IMR-90 (cell line): ENCODE measurements at regions not wholly inside any gene's neighbourhood (a gene's known extent, or its start where the extent isn't known, plus 50 kb on each side); places are given as distances from the start of the nearest gene placed in this dataset.

Experiments
- ATAC-seq: fragments of 200-7000 bp; cut with Tn5 transposase; 2 replicates; pipeline ENCODE4 v1.9.1; 2020; ENCODE audit warnings: low read depth, mild to moderate bottlenecking, moderate library complexity
- BruUV-seq: library from RNA; stranded (reverse); fragments of 400-500 nt; replicated peaks from 2 replicates; lab custom pipeline; 2021; lab: Mats Ljungman, UMichigan
- CTCF ChIA-PET: fragments of 300-600 bp; formaldehyde crosslinking; extraction: SDS; loops from one replicate; lab custom pipeline; 2021; ENCODE audit warnings: antibody characterized with exemption; lab: Yijun Ruan, JAX
- POLR2A ChIA-PET: fragments of 300-600 bp; sonication (Branson Sonifier 250); formaldehyde crosslinking; loops from one replicate; lab custom pipeline; 2022; ENCODE audit warnings: antibody characterized with exemption; ENCODE audit not compliant: unreplicated experiment; lab: Charles Lee
- DNase-seq: peaks from one replicate; pipeline ENCODE4 v3.0.0; 2013
- H2AFZ ChIP-seq: replicated peaks from 2 replicates; pipeline ENCODE3; 2013; ENCODE audit warnings: low read length, mild to moderate bottlenecking; ENCODE audit not compliant: poor library complexity
- H2AK5ac ChIP-seq: 2 replicates; pipeline ENCODE4 v1.6.1; 2013; ENCODE audit warnings: low read depth, low read length, inconsistent platforms
- H2AK9ac ChIP-seq: replicated peaks from 2 replicates; pipeline ENCODE3; 2013; ENCODE audit warnings: mild to moderate bottlenecking, low read depth, low read length, moderate library complexity; ENCODE audit not compliant: poor library complexity
- H2BK120ac ChIP-seq: 2 replicates; pipeline ENCODE4 v1.6.1; 2013; ENCODE audit warnings: low read depth, low read length, inconsistent platforms
- H2BK15ac ChIP-seq: 3 replicates; pipeline ENCODE4 v1.6.1; 2013; ENCODE audit warnings: low read depth, low read length, inconsistent platforms
- H2BK20ac ChIP-seq: 2 replicates; pipeline ENCODE4 v1.6.1; 2013; ENCODE audit warnings: low read depth, mild to moderate bottlenecking, inconsistent platforms, low read length, moderate library complexity
- H2BK5ac ChIP-seq: 2 replicates; pipeline ENCODE4 v1.6.1; 2013; ENCODE audit warnings: mild to moderate bottlenecking, low read depth, low read length, inconsistent platforms; ENCODE audit not compliant: poor library complexity, severe bottlenecking
- H3K14ac ChIP-seq: replicated peaks from 2 replicates; pipeline ENCODE4 v1.6.1; 2013; ENCODE audit warnings: low read depth, low read length, inconsistent platforms
- H3K18ac ChIP-seq: 2 replicates; pipeline ENCODE4 v1.6.1; 2013; ENCODE audit warnings: low read depth, low read length, control low read depth
- H3K23ac ChIP-seq: 2 replicates; pipeline ENCODE4 v1.6.1; 2013; ENCODE audit warnings: low read depth, low read length, inconsistent platforms
- H3K27ac ChIP-seq: 2 replicates; pipeline ENCODE4 v1.5.1; 2013; ENCODE audit warnings: mild to moderate bottlenecking, control low read depth, low read length; ENCODE audit not compliant: insufficient read depth
- H3K27me3 ChIP-seq: 2 replicates; pipeline ENCODE4 v1.6.1; 2013; ENCODE audit warnings: low read length; ENCODE audit not compliant: control insufficient read depth, insufficient read depth
- H3K36me3 ChIP-seq: 2 replicates; pipeline ENCODE4 v1.6.1; 2013; ENCODE audit warnings: low read length, mixed read lengths; ENCODE audit not compliant: control insufficient read depth, insufficient read depth
- H3K4ac ChIP-seq: 2 replicates; pipeline ENCODE4 v1.6.1; 2013; ENCODE audit warnings: low read depth, low read length, inconsistent platforms
- H3K4me1 ChIP-seq: 2 replicates; pipeline ENCODE4 v1.6.1; 2013; ENCODE audit warnings: low read length, mixed read lengths; ENCODE audit not compliant: control insufficient read depth, insufficient read depth
- H3K4me2 ChIP-seq: 2 replicates; pipeline ENCODE4 v1.6.1; 2013; ENCODE audit warnings: low read depth, mild to moderate bottlenecking, control low read depth, low read length, moderate library complexity
- H3K4me3 ChIP-seq: 2 replicates; pipeline ENCODE4 v1.5.1; 2013; ENCODE audit warnings: low read depth, mild to moderate bottlenecking, control low read depth, low read length, moderate library complexity; ENCODE audit not compliant: insufficient read depth
- H3K56ac ChIP-seq: 2 replicates; pipeline ENCODE4 v1.6.1; 2013; ENCODE audit warnings: low read length, inconsistent platforms; ENCODE audit not compliant: insufficient read depth; ENCODE audit errors: extremely low read depth
- H3K79me1 ChIP-seq, 2 experiments: 2 replicates each; pipeline ENCODE4 v1.6.1; 2013; ENCODE audit warnings: low read length in 2 of 2, inconsistent platforms in 1 of 2, low read depth in 1 of 2
- H3K9ac ChIP-seq: 2 replicates; pipeline ENCODE4 v1.6.1; 2013; ENCODE audit warnings: low read depth, low read length, control low read depth
- H3K9me1 ChIP-seq: 2 replicates; pipeline ENCODE4 v1.6.1; 2013; ENCODE audit warnings: low read length, inconsistent platforms; ENCODE audit not compliant: insufficient read depth
- H3K9me3 ChIP-seq: 2 replicates; pipeline ENCODE4 v1.6.1; 2013; ENCODE audit warnings: low read length; ENCODE audit not compliant: control insufficient read depth, insufficient read depth
- H4K20me1 ChIP-seq: 2 replicates; pipeline ENCODE4 v1.6.1; 2013; ENCODE audit warnings: low read length, inconsistent platforms; ENCODE audit not compliant: insufficient read depth
- H4K5ac ChIP-seq: 2 replicates; pipeline ENCODE4 v1.6.1; 2013; ENCODE audit warnings: mild to moderate bottlenecking, low read depth, low read length, control low read depth
- H4K8ac ChIP-seq, 2 experiments: 2 replicates each; pipeline ENCODE4 v1.6.1; 2013; ENCODE audit warnings: low read depth in 2 of 2, low read length in 2 of 2, control low read depth in 1 of 2, inconsistent platforms in 1 of 2
- H4K91ac ChIP-seq: 2 replicates; pipeline ENCODE4 v1.6.1; 2013; ENCODE audit warnings: low read depth, low read length, inconsistent platforms; ENCODE audit not compliant: insufficient read depth
- BHLHE40 ChIP-seq: fragments of 150-350 bp; IDR thresholded peaks from 2 replicates; pipeline ENCODE4 v1.6.1; 2016; ENCODE audit warnings: mild to moderate bottlenecking, low read depth, low read length
- CEBPB ChIP-seq: IDR thresholded peaks from 2 replicates; pipeline ENCODE4 v1.6.1; 2012; ENCODE audit warnings: low read depth, low read length, improper control_type of control experiment
- FOS ChIP-seq: fragments of 150-350 bp; IDR thresholded peaks from 2 replicates; pipeline ENCODE4 v1.6.1; 2016; ENCODE audit warnings: low read depth, low read length
- MAFK ChIP-seq: IDR thresholded peaks from 2 replicates; pipeline ENCODE4 v1.6.1; 2012; ENCODE audit warnings: low read depth, low read length, improper control_type of control experiment
- MAZ ChIP-seq: IDR thresholded peaks from 2 replicates; pipeline ENCODE4 v1.6.1; 2012; ENCODE audit warnings: low read depth, mild to moderate bottlenecking, low read length, improper control_type of control experiment, moderate library complexity, borderline replicate concordance
- MXI1 ChIP-seq: IDR thresholded peaks from 2 replicates; pipeline ENCODE4 v1.6.1; 2012; ENCODE audit warnings: low read depth, mild to moderate bottlenecking, low read length, moderate library complexity, borderline replicate concordance
- NFE2L2 ChIP-seq: fragments of 150-350 bp; IDR thresholded peaks from 2 replicates; pipeline ENCODE4 v1.6.1; 2016; ENCODE audit warnings: low read depth, mild to moderate bottlenecking, low read length
- RAD21 ChIP-seq: IDR thresholded peaks from 2 replicates; pipeline ENCODE4 v1.6.1; 2012; ENCODE audit warnings: low read length, improper control_type of control experiment
- RCOR1 ChIP-seq: IDR thresholded peaks from 2 replicates; pipeline ENCODE4 v1.6.1; 2012; ENCODE audit warnings: mild to moderate bottlenecking, low read length, improper control_type of control experiment; ENCODE audit not compliant: insufficient replicate concordance
- SMC3 ChIP-seq: fragments of 150-350 bp; IDR thresholded peaks from 2 replicates; pipeline ENCODE4 v1.6.1; 2016; ENCODE audit warnings: low read depth, mild to moderate bottlenecking, antibody characterized with exemption, low read length, moderate library complexity
- WGBS, 2 experiments: methylation state at CpG; one replicate each; pipeline versions ENCODE4 v1.1.5 to v1.1.7; 2013; ENCODE audit warnings: missing lambda C conversion rate in 2 of 2; ENCODE audit not compliant: insufficient read length in 1 of 2; ENCODE audit errors: extremely low coverage in 2 of 2; 5-methylcytosine and 5-hydroxymethylcytosine counted together
- dilution Hi-C: fragments of 300-500 bp; cut with HindIII; formaldehyde crosslinking; loops from one replicate; pipeline ENCODE4 v1.14.3; 2018; ENCODE audit warnings: low sequenced_read_pairs; ENCODE audit not compliant: unreplicated experiment
- in situ Hi-C: fragments of 300-500 bp; cut with MboI; formaldehyde crosslinking; loops from 3 replicates; pipeline ENCODE4 v1.14.3; 2019; ENCODE audit warnings: low sequenced_read_pairs, inconsistent platforms, mixed read lengths
- intact Hi-C: fragments of 100-400 bp; cut with micrococcal nuclease; formaldehyde crosslinking; loops from 2 replicates; pipeline ENCODE4 v1.10.0; 2022
- TF ChIP-seq, protein P1 (sequence below): fragments of 150-350 bp; IDR thresholded peaks from 2 replicates; pipeline ENCODE4 v1.6.1; 2016; ENCODE audit warnings: low read depth, mild to moderate bottlenecking, low read length, moderate library complexity, borderline replicate concordance

DNA sequence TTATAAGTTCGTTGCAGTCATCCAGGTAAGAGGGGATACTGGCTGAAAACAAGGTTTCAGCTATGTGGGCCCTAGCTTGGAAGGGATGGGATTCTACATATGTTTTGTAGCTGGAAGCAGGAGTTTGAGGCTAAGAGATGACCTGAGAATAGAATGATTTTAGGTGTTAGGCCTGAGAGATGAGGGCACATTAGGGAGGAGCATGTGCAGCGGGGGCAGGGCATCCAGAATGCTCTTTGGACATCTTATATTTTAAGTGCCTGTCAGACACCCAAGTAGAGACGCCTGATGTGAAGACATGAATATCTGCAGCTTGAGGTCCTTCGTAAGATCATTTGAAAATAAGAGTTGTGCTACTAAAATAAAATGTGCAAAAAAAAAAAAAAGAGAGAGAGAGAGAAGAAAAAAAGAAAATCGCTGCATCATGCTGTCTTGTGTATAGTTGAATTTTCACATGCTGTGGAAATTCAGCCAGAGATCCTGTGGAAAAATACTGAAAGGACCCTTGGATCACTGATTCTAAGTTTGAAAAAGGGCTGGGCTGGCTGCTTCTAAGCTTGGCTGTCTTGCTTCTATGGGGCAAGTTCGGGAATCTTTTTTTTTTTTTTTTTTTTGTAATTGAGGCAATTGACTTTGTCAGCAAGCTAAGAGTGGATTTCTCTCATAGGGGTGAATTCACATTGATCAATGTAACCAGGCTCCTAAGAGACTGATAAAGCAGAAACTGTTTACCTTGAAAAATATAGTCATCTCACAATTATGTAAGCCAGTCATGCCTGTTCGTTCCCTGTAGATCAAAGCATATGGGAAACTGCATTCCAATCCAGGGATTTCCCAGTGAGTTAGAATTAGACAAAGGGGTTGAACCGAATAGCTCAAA lies 341.0 kb upstream of the GATB start:
- DNase-seq, result peak; percentile 92
- CTCF ChIA-PET, result interaction anchor here (1.1 kb wide), 1 partner anchor 268 kb away, joined by 4 read pairs; no protein-coding TSS in a partner anchor
- POLR2A ChIA-PET, result interaction anchor here (0.6 kb wide), 1 partner anchor 1680 kb away, joined by 10 read pairs; no protein-coding TSS in a partner anchor
- Histone ChIP-seq H3K9me3 (no peaks in the 10 kb centered on the region), H3K9me1 (peaks cover 8% of the 10 kb centered on the region; the same call in 1 of the 2 replicates), H4K5ac (no peak overlapping the region), H3K56ac (no peak overlapping the region), H3K4me1 (peaks cover 9% of the 10 kb centered on the region), H3K4ac (no peak overlapping the region; the same call in 1 of the 2 replicates), H2BK120ac (no peak overlapping the region; the same call in 1 of the 2 replicates), H3K14ac (no peak overlapping the region), H2AK5ac (no peak overlapping the region; the same call in 1 of the 2 replicates), H3K36me3 (no peaks in the 10 kb centered on the region), H3K27me3 (no peaks in the 10 kb centered on the region), H2AFZ (no peak overlapping the region), H3K9ac (no peak overlapping the region), H3K18ac (peak overlapping the region; percentile 29; the same call in 1 of the 2 replicates), H3K4me2 (no peak overlapping the region; the same call in 1 of the 2 replicates), H2BK5ac (no peak overlapping the region), H3K23ac (no peak overlapping the region), H4K8ac (0 out of 4 replicates have a peak overlapping the region, but pooled peaks of 1 of the 2 experiments have one; percentile 56), H3K79me1 (no peaks in the 10 kb centered on the region), H3K4me3 (no peak overlapping the region), H2AK9ac (no peak overlapping the region), H2BK20ac (no peak overlapping the region), H4K91ac (no peak overlapping the region), H4K20me1 (no peaks in the 10 kb centered on the region), H2BK15ac (no peak overlapping the region), H3K27ac (no peak overlapping the region)
- dilution Hi-C loops (no loop called here), in situ Hi-C loops (no loop called here), intact Hi-C loops (loop anchor here (2.0 to 10.0 kb wide), 3 partner anchors 63 to 283 kb away; no protein-coding TSS in a partner anchor)
- peak; percentile 53 for ATAC-seq
- no peak for TF ChIP-seq MXI1
- no peak for TF ChIP-seq RAD21
- TF ChIP-seq SMC3, result no peak
- TF ChIP-seq NFE2L2, result peak; percentile 40; the same call in 1 of the 2 replicates
- TF ChIP-seq, protein P1, sequence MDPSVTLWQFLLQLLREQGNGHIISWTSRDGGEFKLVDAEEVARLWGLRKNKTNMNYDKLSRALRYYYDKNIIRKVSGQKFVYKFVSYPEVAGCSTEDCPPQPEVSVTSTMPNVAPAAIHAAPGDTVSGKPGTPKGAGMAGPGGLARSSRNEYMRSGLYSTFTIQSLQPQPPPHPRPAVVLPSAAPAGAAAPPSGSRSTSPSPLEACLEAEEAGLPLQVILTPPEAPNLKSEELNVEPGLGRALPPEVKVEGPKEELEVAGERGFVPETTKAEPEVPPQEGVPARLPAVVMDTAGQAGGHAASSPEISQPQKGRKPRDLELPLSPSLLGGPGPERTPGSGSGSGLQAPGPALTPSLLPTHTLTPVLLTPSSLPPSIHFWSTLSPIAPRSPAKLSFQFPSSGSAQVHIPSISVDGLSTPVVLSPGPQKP, result no peak
- TF ChIP-seq MAFK, result no peak
- no peak for TF ChIP-seq MAZ
- 0 out of 2 replicates have a peak, but pooled peaks have one; percentile 46 for TF ChIP-seq FOS
- TF ChIP-seq CEBPB, result 0 out of 2 replicates have a peak, but pooled peaks have one; percentile 0
- no peak for TF ChIP-seq BHLHE40
- no peak for TF ChIP-seq RCOR1
- WGBS, 2 experiments, result 87% methylated on average over 4 of the region's 8 CpGs; no CpG with 5 or more reads in 1 of the 2 experiments
- BruUV-seq, result no TSS peak
